ENCODE measurements at regions not wholly inside any gene's neighbourhood (a gene's known extent, or its start where the extent isn't known, plus 50 kb on each side); places are given as distances from the start of the nearest gene placed in this dataset.
"Not testable (repeated sequence)": the region's sequence is repeated elsewhere in the genome, so short reads cannot be mapped to it uniquely, and the experiment has no call there.

DNA sequence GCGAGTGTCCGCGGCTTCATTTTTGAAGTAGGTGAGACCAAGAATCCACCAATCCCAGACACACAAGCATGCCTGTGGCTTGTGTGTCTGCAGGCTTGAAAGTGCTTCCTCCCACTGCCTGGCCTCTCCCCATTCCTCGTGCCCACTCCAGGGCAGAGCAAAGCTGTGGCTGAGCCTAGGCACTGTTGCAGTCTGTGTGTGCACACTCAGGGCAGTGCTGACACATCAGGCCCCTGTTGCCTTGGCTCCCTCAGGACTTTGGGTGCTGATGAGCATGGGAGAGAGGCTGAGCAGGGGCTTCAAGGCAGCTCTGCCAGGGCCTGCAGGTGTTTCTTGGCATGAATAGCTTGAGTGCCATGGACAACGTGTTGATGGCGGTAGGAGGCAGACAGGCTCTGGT is 776.7 kb downstream of the CDH11 start:
- DNase-seq = no peak

DNA sequence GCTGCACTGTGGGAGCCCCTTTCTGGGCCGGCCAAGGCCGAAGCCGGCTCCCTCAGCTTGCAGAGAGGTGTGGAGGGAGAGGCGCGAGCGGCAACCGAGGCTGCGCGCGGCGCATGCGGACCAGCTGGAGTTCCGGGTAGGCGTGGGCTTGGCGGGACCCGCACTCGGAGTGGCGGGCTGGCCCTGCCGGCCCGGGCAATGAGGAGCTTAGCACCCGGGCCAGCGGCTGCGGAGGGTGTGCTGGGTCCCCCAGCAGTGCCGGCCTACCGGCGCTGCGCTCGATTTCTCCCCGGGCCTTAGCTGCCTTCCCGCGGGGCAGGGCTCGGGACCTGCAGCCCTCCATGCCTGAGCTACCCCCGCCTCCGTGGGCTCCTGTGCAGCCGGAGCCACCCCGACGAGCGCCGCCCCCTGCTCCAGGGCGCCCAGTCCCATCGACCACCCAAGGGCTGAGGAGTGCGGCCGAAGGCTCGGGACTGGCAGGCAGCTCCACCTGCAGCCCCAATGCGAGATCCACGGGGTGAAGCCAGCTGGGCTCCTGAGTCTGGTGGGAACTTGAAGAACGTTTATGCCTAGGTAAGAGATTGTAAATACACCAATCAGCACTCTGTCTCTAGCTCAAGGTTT is 777.9 kb downstream of the CDH11 start:
- DNase-seq = not testable (repeated sequence)

DNA sequence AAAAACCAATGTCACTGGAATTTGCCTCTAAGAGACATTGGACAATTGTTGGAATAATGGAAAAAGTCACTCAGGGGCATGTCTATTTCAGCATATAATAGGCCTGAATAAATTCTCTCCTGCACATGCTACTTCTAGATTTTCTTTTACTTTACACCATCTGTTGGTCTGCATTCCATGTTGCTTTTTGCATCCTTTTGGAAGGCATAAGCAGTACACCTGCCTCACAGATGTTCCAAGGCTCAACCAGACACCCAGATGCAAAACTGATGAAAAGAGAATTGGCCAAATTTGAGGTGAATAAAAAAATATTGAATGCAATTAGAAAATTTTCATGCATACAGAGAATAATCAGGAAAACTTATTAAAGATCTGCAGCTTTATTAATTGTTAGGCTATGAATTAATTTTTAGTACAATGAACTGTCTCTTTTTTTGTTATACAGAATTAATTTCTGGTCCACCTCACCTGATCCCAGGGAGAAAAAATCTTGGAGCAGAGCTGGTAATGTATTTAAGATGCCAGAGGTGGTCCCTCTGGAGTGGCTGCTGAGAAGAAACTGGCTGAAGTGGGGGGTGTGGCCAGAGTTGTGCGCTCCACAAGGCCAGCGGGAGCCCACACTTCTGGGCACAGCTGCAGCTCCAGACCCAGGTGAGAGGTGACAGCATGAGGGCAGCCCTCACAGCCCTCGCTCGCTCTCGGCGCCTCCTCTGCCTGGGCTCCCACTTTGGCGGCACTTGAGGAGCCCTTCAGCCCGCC is 778.6 kb downstream of the CDH11 start:
- DNase-seq = no peak

DNA sequence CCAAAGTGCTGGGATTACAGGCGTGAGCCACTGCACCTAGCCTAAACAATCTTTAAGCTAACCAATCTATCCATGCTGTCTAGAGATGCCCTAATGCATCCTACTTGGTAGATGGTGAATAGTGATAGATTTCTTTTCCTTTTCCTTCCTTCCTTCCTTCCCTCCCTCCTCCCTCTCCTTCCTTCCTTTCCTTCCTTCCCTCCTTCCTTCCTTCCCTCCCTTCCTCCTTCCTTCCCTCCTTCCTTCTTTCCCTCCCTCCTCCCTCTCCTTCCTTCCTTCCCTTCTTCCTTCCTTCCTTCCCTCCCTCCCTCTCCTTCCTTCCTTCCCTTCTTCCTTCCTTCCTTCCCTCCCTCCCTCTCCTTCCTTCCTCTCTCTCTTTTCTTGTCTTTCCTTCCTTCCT is 780.5 kb downstream of the CDH11 start:
- DNase-seq = not testable (repeated sequence)

DNA sequence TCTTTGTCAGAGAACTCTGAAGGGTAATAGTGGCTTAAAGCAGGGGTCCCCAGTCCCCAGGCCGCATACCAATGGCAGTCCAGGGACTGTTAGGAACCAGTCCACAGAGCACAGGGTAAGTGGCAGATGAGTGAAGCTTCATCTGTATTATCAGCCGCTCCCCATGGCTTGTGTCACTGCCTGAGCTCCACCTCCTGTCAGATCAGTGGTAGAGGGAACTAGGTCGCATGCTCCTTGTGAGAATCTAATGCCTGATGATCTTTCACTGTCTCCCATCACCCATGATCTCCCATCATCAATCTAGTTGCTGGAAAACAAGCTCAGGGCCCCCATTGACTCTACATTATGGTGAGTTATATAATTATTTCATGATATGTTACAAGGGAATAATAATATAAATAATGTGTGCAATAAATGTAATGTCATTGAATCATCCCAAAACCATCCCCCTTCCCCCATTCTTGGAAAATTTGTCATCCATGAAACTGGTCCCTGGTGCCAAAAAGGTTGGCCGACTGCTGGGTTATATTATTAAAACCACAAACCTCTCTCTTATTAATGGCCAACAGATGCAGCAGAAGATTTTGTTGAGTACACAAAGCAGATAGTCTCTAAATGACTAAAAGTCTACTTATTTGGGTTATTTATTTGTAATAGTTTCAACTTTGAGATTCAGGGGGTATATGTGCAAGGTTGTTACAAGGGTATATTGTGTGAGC is 782.7 kb downstream of the CDH11 start:
- no peak for DNase-seq

DNA sequence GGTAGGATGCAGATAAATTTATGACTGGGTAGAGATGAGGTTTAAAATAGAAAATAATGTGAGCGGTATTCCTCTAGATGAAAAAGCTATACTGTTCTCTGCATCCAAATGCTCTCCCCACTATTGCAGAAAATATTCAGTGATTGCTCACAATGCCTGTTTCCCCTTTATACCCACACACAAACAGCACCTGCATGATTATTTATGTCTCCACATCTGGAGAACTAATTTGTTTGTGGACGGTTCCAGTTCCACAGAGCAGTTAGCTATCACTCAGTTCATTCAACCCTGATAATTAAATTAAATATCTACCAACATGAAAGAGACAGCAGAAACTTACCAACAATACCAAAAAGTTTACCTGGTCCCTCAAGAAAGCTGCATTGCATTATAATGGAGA is 800.0 kb downstream of the CDH11 start:
- no peak for DNase-seq

DNA sequence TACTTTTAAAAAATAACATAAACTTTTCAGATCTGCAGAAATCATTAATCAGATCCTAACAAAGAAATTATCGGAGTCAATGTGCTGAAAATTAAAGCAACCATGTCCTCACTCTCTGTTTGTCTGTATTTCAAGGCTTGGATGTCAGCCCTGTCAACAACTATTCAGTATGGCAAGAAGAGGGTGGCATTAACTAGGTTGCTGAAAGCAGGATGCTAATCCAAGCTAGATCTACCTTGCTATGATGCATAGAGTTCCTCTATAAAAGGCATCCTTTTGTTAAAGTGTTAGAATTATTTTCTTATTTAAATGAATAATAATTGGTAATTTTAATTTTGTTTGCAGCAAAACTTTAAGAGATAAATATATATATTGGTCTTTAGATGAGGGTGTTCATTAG is 800.8 kb downstream of the CDH11 start:
- no peak for DNase-seq

DNA sequence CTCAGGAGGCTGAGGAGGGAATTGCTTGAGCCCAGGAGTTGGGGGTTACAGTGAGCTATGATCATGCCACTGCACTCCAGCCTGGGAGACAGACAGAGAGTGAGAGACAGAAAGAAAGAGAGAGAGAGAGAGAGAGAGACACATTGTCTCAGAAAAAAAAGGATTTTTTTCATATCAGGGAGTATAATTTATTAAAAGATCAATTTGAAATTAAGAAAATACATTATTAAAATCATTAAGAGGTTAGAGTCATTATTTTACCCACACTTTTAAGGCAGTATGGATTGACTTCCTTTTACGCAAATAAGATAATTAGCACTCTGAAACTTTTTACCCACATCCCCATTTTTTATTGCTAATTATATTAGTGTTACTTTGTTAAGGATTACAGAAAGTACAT is 804.3 kb downstream of the CDH11 start:
- DNase-seq = no peak

DNA sequence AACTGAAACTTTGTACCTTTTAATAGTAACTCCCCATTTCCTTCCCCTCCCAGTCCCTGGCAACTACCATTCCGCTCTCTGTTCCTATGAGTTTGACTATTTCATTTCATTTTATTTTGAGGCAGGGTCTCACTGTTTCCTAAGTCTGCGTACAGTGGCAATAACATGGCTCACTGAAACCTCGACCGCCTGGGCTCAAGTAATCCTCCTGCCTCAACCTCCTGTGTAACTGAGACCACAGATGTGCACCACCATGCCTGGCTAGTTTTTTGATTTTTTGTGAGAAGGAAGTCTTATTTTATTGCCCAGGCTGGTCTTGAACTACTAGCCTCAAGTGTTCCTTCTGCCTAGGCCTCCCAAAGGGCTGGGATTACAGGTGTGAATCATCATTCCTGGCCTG is 808.1 kb downstream of the CDH11 start:
- DNase-seq = no peak

DNA sequence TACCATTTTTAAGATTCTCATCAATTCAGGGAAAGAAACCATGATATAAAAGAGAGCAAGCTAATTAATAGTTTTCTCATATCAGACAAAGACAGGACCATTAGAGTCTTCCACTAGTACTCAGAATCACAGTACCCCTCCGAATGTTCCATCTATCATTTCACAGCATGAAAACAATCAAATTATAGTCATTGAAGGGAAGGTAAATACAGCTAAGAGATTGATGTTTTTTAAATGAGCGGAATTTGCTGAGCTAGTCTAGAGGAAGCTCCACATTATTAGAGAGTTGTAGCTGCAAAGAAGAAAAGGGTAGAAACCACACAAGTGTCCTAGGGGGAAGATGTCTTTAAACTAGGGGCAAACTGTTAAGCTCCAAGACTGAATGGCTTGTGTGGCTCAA is 808.9 kb downstream of the CDH11 start:
- DNase-seq = no peak

DNA sequence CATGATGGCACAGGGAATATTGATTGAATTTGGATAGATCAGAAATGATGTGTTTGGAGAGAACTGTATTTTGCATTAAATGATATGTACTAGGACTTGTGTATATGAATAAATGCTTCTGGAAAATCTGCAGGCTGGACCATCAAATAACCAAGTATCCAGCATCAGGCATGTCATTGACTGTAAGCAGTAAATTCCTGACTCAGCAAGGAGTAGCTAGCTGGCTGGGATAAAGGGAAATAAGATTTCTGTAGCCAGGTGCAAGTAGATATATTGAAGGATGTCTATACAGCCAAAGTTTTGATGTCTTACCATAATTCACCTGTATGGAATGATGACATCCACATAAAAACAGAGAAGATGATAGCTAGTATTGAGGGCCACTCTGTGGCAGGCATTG is 809.6 kb downstream of the CDH11 start:
- no peak for DNase-seq

DNA sequence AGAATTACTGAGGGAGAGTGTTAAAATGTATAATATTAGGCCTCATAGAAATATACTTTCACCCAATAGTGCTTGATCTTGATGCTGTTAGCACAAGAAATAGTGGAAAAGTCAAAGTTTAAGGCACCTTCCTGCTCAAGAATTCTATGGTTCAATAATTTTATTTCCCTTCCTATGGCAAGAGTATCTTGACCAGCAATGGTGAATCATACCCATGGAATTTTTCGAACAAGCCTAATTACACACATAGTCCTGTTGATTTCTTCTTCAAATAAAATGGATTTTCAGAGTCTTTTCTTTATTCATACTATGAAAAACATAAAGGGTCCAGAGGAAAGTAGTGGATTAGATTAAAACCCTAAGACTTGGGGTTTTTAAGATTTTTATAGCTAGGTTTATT is 810.6 kb downstream of the CDH11 start:
- no peak for DNase-seq

DNA sequence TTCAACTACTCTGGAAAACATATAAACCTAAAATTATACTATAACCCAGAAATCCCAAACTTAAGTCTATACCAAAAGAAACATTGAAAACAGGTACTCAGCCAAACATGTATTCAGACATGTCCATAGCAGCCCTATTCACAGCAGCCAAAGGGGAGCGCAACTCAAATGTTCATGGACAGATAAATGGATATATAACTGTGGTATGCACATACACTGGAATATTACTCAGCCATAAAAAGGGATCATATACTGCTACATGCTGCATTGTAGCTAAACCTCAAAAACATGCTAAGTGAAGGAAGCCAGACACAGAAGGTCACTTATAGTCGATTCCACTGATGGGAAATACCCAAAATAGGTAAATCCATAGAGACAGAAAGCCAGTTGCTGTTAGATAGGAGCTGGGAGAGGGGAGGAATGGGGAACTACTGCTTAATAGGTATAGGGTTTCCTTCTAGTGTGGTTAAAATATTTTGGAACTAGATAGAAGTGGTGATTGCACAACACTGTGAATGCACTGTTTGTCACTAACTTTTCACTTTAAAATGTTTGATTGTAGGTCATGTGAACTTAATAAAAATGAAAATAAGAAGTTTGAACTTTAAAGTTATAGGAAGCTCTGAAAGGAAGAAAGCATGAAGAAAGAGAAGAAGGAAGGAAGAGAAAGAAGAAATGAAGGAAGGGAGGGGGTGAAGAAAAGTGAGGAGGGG is 812.3 kb downstream of the CDH11 start:
- no peak for DNase-seq

DNA sequence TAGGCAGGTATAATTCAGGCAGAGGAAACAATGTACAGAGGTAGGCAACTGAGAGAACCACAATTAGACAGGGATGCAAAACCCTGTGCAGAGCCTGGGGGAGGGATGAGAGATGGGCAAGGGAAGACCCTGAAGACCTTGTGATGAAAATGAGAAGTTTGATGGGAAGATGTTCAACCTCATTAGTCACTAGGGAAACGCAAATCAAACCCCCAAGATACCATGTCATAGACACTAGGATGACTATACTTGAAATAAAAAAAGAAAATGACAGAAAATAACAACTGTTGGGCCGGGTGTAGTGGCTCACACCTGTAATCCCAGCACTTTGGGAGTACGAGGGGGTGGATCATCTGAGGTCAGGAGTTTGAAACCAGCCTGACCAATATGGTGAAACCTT is 813.1 kb downstream of the CDH11 start:
- no peak for DNase-seq

DNA sequence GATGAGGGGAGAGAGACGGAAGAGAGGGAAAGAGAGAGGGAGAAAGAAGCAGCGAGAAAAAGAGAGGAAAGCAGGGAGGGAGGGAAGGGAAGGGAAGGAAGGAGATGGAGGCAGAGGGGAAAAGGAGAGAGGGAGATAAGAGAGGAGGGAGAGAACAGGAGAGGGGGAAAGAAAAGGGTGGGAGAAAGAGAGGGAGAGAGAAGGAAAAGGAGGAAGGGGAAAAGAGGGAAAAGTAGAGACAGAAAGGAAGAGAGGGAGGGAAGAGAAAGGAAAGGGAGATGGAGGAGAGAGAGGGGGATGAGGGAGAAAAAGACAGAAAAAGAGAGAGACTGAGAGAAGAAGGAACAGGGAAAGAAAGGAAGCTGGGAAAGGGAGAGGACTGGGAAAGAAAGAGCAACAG is 814.4 kb downstream of the CDH11 start:
- DNase-seq = no peak

DNA sequence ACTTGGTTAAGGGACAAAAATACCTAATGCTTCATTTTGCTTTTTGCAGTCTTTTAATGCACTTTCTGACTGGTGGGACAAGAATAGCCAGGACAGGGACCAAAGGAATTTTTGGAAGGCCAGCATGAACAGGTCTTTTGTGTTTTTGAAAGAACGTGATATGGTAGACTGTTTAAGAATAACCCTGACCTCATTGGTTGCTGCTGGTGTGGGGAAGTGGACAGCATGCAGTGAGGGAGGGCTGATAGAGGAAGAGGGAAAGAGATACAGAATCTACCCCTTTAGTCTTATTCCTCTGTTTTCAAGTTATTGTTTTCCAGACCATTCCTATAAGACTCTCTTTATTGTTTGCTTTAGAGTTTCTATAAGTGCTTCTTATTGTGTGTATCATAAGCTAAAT is 816.2 kb downstream of the CDH11 start:
- DNase-seq = no peak

DNA sequence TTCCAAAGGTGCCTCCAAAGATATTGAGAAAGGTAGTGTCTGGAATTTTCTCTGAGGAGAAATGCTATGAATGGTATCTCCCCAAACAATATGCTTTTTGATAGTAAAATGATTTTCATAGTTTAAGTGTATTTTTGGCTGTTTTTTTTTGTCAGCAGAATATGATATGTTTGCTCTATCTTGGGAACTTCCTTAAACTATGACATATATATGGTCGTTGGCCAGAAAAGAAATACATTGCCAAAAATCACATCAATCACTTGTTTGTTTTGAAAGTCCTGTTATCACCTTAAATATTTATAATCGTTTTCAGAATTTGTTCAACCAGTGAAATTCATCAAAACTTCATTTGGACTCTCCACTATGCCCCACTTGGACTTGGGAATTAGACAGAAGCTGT is 816.9 kb downstream of the CDH11 start:
- DNase-seq = no peak

DNA sequence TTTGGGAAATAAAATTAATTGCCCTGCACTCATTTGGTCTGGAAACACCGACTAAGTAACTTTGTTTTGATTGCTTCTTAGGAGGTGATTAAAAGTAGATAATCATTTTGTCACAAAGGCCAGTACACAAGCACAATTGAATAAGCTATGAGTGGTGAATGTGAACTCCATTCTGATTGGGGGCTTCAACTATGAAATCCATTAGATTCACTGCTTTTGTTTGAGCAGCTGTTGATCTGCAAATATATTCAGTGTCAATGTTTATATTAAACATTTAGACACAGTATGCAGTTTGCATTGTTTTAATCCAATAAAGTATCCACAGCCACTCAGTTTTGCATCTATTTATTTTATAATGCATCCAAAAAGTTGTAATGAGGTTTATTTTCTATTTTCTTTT is 817.5 kb downstream of the CDH11 start:
- no peak for DNase-seq

DNA sequence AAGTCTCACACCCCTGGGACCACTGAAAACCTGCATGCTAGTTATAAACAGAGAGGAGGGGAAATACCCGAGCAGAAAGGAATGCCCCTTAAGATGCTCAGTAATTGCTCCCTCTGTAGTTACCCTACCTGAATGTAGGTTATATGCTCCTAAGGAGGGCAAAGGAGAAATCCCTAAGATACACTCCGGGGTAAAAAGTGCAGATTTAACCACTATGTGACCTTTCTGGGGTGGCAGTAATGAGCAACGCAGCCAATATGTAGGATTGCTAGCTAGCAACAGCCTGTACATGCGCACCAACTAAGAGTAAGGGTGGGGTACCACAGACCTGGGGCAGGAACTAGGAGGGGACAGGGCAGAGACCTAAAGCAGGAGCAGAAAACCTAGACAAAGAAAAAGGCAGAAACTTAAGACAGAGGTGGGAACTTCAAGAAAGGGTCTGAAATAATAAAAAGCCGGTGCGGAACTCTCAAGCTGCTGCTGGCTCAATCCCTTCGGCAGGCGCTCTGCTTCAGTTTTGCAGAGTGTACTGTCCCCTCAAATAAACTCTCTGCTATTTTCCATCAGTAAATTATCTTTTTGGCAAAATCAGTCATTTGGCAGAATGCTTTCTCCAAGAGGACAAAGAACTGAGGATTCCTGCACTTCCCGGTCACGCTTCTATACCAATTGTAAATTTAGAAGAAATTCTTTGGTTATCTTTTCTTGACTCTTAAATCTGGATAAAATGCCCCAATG is 823.8 kb downstream of the CDH11 start:
- no peak for DNase-seq

DNA sequence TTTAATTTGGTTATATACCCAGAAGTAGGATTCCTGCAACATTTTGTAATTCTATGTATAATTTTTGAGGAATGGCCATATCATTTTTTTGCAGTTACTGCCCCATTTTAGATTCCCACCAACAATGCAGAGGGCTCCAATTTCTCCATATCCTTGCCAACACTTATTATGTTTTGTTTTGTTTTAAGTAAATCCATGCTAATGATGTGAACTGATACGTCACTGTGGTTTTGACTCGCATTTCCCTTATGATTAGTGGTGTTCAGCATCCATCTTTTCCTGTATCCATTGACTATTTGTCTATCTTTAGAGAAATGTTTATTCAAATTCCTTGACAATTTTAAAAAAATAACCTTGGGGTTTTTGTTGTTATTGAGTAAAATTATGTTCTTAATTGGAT is 826.4 kb downstream of the CDH11 start:
- DNase-seq = no peak

DNA sequence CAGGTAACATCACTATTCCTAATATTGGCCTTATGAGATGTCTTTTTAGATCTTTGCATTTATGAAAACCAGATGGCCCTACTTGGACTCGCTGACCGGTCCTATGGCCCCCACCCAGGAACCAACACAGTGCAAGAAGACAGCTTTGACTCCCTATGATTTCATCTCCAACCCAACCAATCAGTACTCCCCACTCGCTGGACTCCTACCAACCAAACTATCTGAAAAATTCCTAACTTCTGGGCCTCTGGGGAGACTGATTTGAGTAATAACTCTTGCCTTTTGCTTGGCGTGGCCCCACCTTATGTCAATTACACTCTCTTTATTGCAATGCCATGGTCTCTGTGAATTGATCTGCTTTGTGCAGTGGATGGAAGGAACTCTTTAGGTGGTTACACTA is 828.9 kb downstream of the CDH11 start:
- no peak for DNase-seq

DNA sequence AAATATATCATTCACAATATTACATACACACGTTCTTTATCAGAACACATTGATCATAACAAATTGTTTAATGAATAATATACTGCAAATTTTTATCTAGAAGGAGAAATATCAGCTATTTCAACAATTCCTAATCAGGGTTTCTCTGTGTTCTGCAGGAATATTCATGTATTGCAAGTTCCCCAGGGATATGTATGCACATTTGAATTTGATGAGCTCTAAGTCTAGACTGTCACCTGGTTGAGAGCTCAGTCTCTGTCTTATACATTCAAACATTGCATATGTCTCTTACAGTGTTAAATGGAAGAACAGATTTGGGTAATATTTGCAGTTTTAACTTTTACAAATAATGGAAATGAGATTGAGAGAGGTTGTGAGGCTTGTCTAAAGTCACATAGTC is 829.7 kb downstream of the CDH11 start:
- no peak for DNase-seq

DNA sequence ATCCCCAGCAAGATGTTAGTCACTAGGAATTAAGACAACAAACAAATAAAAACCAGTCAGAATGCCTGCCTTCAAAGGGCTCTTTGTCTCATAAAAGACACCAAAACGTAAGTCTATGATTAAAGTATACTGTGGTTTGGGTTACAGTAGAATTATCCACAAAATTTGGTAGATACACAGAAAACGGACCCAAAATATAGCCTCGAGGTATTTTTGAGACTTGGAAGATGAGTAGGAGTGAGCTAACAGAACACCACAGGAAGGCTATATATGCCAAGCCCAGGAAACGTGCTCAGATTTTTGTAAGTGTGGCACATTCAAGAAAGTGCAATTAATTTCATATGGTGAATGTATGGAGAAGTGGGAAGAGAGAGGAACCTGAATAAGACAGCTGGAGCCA is 831.4 kb downstream of the CDH11 start:
- DNase-seq = no peak

All from suppressor macrophage treated with lipopolysaccharide for 1 hour (primary cell).